ENCODE measurements at regions not wholly inside any gene's neighbourhood (a gene's known extent, or its start where the extent isn't known, plus 50 kb on each side); places are given as distances from the start of the nearest gene placed in this dataset.

DNA sequence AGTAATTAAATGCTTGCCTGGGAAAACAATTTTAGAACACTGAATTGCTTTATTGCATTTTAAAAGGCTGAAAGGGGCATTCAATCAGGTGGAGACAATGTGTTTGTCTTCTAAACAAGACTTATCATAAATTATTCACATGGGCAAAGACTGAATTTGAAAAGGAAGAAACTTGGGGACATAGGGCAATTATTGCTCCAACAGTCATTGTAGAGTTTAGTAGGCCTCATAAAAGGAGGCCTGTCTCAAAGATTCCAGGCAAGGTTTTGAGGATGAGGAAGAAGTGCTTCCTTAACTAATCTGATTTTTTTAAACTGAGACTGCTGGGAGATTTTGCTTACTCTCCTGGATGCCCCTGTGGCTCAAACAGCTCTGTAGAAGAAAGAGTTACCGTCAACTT, 174.4 kb upstream of the RPS6KA3 start:
- Histone ChIP-seq H3K9me3 (ENCODE audit: severe bottlenecking) (no peaks in the 10 kb centered on the region), H3K27ac (no peak overlapping the region), H3K36me3 (no peaks in the 10 kb centered on the region), H3K27me3 (ENCODE audit: insufficient read depth, low read depth, severe bottlenecking) (peaks cover 3% of the 10 kb centered on the region), H3K4me3 (ENCODE audit: low read depth, low read length) (no peak overlapping the region)
- no peak for DNase-seq
- TF ChIP-seq CTCF (IDR thresholded peaks at IDR 0.05; ENCODE audit: low read depth, low read length), result no peak

DNA sequence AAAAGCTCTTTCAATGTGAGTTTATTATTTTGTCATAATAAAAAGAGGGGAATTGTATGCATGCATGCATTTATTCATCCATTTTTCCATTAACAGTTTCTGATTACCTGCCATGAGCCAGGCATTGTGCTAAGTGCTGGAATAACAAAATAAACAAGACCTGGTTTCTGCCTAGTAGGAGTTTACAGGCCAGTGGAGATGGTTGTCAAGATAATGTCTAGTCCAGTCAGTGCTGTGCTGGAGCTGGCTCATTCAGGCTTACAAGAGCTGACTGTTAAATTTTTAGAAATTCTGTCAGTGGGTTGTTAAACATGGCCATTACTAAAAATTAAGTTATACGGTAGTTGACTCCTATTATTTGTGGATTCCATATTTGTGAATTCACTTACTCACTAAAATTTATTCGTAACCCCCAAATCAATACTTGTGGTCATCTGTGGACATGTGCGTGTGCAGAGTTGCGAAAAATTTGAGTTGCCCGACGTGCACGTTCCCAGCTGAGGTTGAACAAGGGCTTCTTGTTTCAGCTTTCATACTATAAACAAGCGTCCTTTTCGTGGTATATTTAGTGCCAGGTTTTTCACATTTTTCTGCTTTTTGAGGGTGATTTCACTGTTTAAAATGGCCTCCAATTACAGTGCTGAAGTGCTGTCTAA, 172.3 kb upstream of the RPS6KA3 start:
- TF ChIP-seq CTCF (IDR thresholded peaks at IDR 0.05; ENCODE audit: low read depth, low read length), result no peak
- Histone ChIP-seq H3K9me3 (ENCODE audit: severe bottlenecking) (no peaks in the 10 kb centered on the region), H3K27ac (no peak overlapping the region), H3K27me3 (ENCODE audit: insufficient read depth, low read depth, severe bottlenecking) (no peaks in the 10 kb centered on the region), H3K4me3 (ENCODE audit: low read depth, low read length) (no peak overlapping the region), H3K36me3 (no peaks in the 10 kb centered on the region)
- DNase-seq, result no peak

DNA sequence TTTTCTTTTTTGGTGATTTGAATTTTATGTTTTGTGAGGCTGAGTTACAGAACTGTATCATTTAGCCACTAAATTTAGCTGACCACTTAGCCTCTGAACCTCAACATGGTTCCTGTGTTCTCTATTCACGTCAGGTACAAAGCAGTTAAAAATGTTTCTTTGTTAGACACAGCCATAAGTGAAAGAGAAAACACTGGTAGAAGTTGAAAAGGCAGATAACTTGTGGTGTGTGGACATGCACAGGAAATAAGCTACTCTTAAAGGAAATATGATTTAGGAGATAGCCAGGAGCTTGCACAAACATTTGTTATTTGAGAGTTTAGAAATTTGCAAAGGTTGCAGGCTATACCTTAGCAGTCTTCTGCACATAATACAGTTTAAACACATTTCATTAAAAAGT, 171.0 kb upstream of the RPS6KA3 start:
- no peaks in the 10 kb centered on the region for H3K36me3 ChIP-seq
- TF ChIP-seq CTCF (IDR thresholded peaks at IDR 0.05; ENCODE audit: low read depth, low read length), result no peak
- no peak overlapping the region for H3K4me3 ChIP-seq (ENCODE audit: low read depth, low read length)
- no peaks in the 10 kb centered on the region for H3K9me3 ChIP-seq (ENCODE audit: severe bottlenecking)
- DNase-seq, result no peak
- H3K27me3 ChIP-seq (ENCODE audit: insufficient read depth, low read depth, severe bottlenecking), result no peaks in the 10 kb centered on the region
- no peak overlapping the region for H3K27ac ChIP-seq

- no peak for TF ChIP-seq CTCF (IDR thresholded peaks at IDR 0.05; ENCODE audit: low read depth, low read length)
- Histone ChIP-seq H3K36me3 (no peaks in the 10 kb centered on the region), H3K9me3 (ENCODE audit: severe bottlenecking) (no peaks in the 10 kb centered on the region), H3K27ac (no peak overlapping the region), H3K27me3 (ENCODE audit: insufficient read depth, low read depth, severe bottlenecking) (no peaks in the 10 kb centered on the region), H3K4me3 (ENCODE audit: low read depth, low read length) (no peak overlapping the region)
- DNase-seq, result no peak
Measured at GRCh38 chrX:20435913-20436312, 169.2 kb upstream of the RPS6KA3 start.

GRCh38 chrX:20434986-20435385, 168.3 kb upstream of the RPS6KA3 start:
- Histone ChIP-seq H3K27me3 (ENCODE audit: insufficient read depth, low read depth, severe bottlenecking) (no peaks in the 10 kb centered on the region), H3K4me3 (ENCODE audit: low read depth, low read length) (no peak overlapping the region), H3K9me3 (ENCODE audit: severe bottlenecking) (no peaks in the 10 kb centered on the region), H3K27ac (no peak overlapping the region), H3K36me3 (no peaks in the 10 kb centered on the region)
- no peak for TF ChIP-seq CTCF (IDR thresholded peaks at IDR 0.05; ENCODE audit: low read depth, low read length)
- no peak for DNase-seq

- TF ChIP-seq CTCF (IDR thresholded peaks at IDR 0.05; ENCODE audit: low read depth, low read length), result no peak
Measured at GRCh38 chrX:20433388-20433775, 166.7 kb upstream of the RPS6KA3 start.

More at GRCh38 chrX:20433388-20433775, 166.7 kb upstream of the RPS6KA3 start:
- H3K27ac ChIP-seq, result no peak overlapping the region
- H3K4me3 ChIP-seq (ENCODE audit: low read depth, low read length), result no peak overlapping the region
- H3K27me3 ChIP-seq (ENCODE audit: insufficient read depth, low read depth, severe bottlenecking), result no peaks in the 10 kb centered on the region
- DNase-seq, result no peak
- H3K36me3 ChIP-seq, result no peaks in the 10 kb centered on the region
- no peaks in the 10 kb centered on the region for H3K9me3 ChIP-seq (ENCODE audit: severe bottlenecking)

Data from WERI-Rb-1 (cell line).